ENCODE measurements at regions not wholly inside any gene's neighbourhood (a gene's known extent, or its start where the extent isn't known, plus 50 kb on each side); places are given as distances from the start of the nearest gene placed in this dataset.

- Histone ChIP-seq H3K9me3 (ENCODE audit: control insufficient read depth, insufficient read depth, low read length) (no peaks in the 10 kb centered on the region), H3K36me3 (ENCODE audit: control insufficient read depth, insufficient read depth, low read length) (no peaks in the 10 kb centered on the region), H3K4me1 (ENCODE audit: control insufficient read depth, insufficient read depth, low read length) (no peaks in the 10 kb centered on the region), H3K27ac (ENCODE audit: low read depth, low read length) (no peak overlapping the region), H3K4me3 (ENCODE audit: low read depth, low read length) (no peak overlapping the region), H3K27me3 (ENCODE audit: control insufficient read depth, insufficient read depth, low read length) (no peaks in the 10 kb centered on the region)
- WGBS (ENCODE audit: insufficient coverage), result 60% methylated on average over 1 of the region's 2 CpGs
- no peak for DNase-seq (ENCODE audit: low read depth in 4 of 6, low spot score in 6 of 6)
Measured at GRCh38 chr3:182083112-182083511, 371.4 kb downstream of the SOX2 start.

- Histone ChIP-seq H3K4me3 (ENCODE audit: low read depth, low read length) (no peak overlapping the region), H3K27ac (ENCODE audit: low read depth, low read length) (peak overlapping the region; percentile 72), H3K9me3 (ENCODE audit: control insufficient read depth, insufficient read depth, low read length) (no peaks in the 10 kb centered on the region), H3K27me3 (ENCODE audit: control insufficient read depth, insufficient read depth, low read length) (no peaks in the 10 kb centered on the region), H3K36me3 (ENCODE audit: control insufficient read depth, insufficient read depth, low read length) (no peaks in the 10 kb centered on the region), H3K4me1 (ENCODE audit: control insufficient read depth, insufficient read depth, low read length) (no peaks in the 10 kb centered on the region)
- peak; percentile 63 to 95 (median 78) for DNase-seq (ENCODE audit: low read depth in 4 of 6, low spot score in 6 of 6)
- WGBS (ENCODE audit: insufficient coverage), result 2% methylated on average over 3 of the region's 6 CpGs
Measured at GRCh38 chr3:182092662-182093262, 381.0 kb downstream of the SOX2 start.

GRCh38 chr3:182094321-182094720, 382.6 kb downstream of the SOX2 start:
- H3K27ac ChIP-seq (ENCODE audit: low read depth, low read length), result no peak overlapping the region
- WGBS (ENCODE audit: insufficient coverage), result 95% methylated on average over 4 of the region's 4 CpGs
- no peak for DNase-seq (ENCODE audit: low read depth in 4 of 6, low spot score in 6 of 6)
- no peaks in the 10 kb centered on the region for H3K36me3 ChIP-seq (ENCODE audit: control insufficient read depth, insufficient read depth, low read length)
- no peak overlapping the region for H3K4me3 ChIP-seq (ENCODE audit: low read depth, low read length)
- H3K4me1 ChIP-seq (ENCODE audit: control insufficient read depth, insufficient read depth, low read length), result no peaks in the 10 kb centered on the region
- H3K9me3 ChIP-seq (ENCODE audit: control insufficient read depth, insufficient read depth, low read length), result no peaks in the 10 kb centered on the region
- H3K27me3 ChIP-seq (ENCODE audit: control insufficient read depth, insufficient read depth, low read length), result no peaks in the 10 kb centered on the region

GRCh38 chr3:182104881-182105280, 393.2 kb downstream of the SOX2 start:
- no peak overlapping the region for H3K27ac ChIP-seq (ENCODE audit: low read depth, low read length)
- no peak overlapping the region for H3K4me3 ChIP-seq (ENCODE audit: low read depth, low read length)
- H3K27me3 ChIP-seq (ENCODE audit: control insufficient read depth, insufficient read depth, low read length), result no peaks in the 10 kb centered on the region
- no peaks in the 10 kb centered on the region for H3K36me3 ChIP-seq (ENCODE audit: control insufficient read depth, insufficient read depth, low read length)
- peaks cover 4% of the 10 kb centered on the region for H3K9me3 ChIP-seq (ENCODE audit: control insufficient read depth, insufficient read depth, low read length)
- peak in 1 of 6 donors; percentile 33 for DNase-seq (ENCODE audit: low read depth in 4 of 6, low spot score in 6 of 6)
- no peaks in the 10 kb centered on the region for H3K4me1 ChIP-seq (ENCODE audit: control insufficient read depth, insufficient read depth, low read length)
- 68% methylated on average over 4 of the region's 4 CpGs for WGBS (ENCODE audit: insufficient coverage)

GRCh38 chr3:182105875-182106274, 394.1 kb downstream of the SOX2 start:
- Histone ChIP-seq H3K27me3 (ENCODE audit: control insufficient read depth, insufficient read depth, low read length) (no peaks in the 10 kb centered on the region), H3K27ac (ENCODE audit: low read depth, low read length) (no peak overlapping the region), H3K4me3 (ENCODE audit: low read depth, low read length) (no peak overlapping the region), H3K36me3 (ENCODE audit: control insufficient read depth, insufficient read depth, low read length) (no peaks in the 10 kb centered on the region), H3K4me1 (ENCODE audit: control insufficient read depth, insufficient read depth, low read length) (no peaks in the 10 kb centered on the region), H3K9me3 (ENCODE audit: control insufficient read depth, insufficient read depth, low read length) (peaks cover 4% of the 10 kb centered on the region)
- DNase-seq (ENCODE audit: low read depth in 4 of 6, low spot score in 6 of 6), result no peak
- no CpG with 5 or more reads among the region's 4 CpGs for WGBS (ENCODE audit: insufficient coverage)

- Histone ChIP-seq H3K36me3 (ENCODE audit: control insufficient read depth, insufficient read depth, low read length) (no peaks in the 10 kb centered on the region), H3K4me1 (ENCODE audit: control insufficient read depth, insufficient read depth, low read length) (no peaks in the 10 kb centered on the region), H3K4me3 (ENCODE audit: low read depth, low read length) (no peak overlapping the region), H3K27me3 (ENCODE audit: control insufficient read depth, insufficient read depth, low read length) (no peaks in the 10 kb centered on the region), H3K27ac (ENCODE audit: low read depth, low read length) (no peak overlapping the region), H3K9me3 (ENCODE audit: control insufficient read depth, insufficient read depth, low read length) (peaks cover 1% of the 10 kb centered on the region)
- peak in 1 of 6 donors; percentile 53 for DNase-seq (ENCODE audit: low read depth in 4 of 6, low spot score in 6 of 6)
Measured at GRCh38 chr3:182108371-182108770, 396.6 kb downstream of the SOX2 start.

GRCh38 chr3:182111967-182112366, 400.2 kb downstream of the SOX2 start:
- peaks cover 1% of the 10 kb centered on the region for H3K9me3 ChIP-seq (ENCODE audit: control insufficient read depth, insufficient read depth, low read length)
- WGBS (ENCODE audit: insufficient coverage), result 87% methylated on average over 3 of the region's 4 CpGs

GRCh38 chr3:182115328-182116015, 403.7 kb downstream of the SOX2 start:
- 100% methylated on average over 1 of the region's 1 CpG for WGBS (ENCODE audit: insufficient coverage)
- peak in 1 of 6 donors; percentile 33 for DNase-seq (ENCODE audit: low read depth in 4 of 6, low spot score in 6 of 6)

More at GRCh38 chr3:182111967-182112366, 400.2 kb downstream of the SOX2 start:
- Histone ChIP-seq H3K36me3 (ENCODE audit: control insufficient read depth, insufficient read depth, low read length) (no peaks in the 10 kb centered on the region), H3K4me3 (ENCODE audit: low read depth, low read length) (no peak overlapping the region), H3K27ac (ENCODE audit: low read depth, low read length) (no peak overlapping the region), H3K4me1 (ENCODE audit: control insufficient read depth, insufficient read depth, low read length) (no peaks in the 10 kb centered on the region), H3K27me3 (ENCODE audit: control insufficient read depth, insufficient read depth, low read length) (no peaks in the 10 kb centered on the region)
- DNase-seq (ENCODE audit: low read depth in 4 of 6, low spot score in 6 of 6), result no peak

GRCh38 chr3:182116386-182116785, 404.7 kb downstream of the SOX2 start:
- Histone ChIP-seq H3K4me3 (ENCODE audit: low read depth, low read length) (no peak overlapping the region), H3K27ac (ENCODE audit: low read depth, low read length) (no peak overlapping the region), H3K4me1 (ENCODE audit: control insufficient read depth, insufficient read depth, low read length) (no peaks in the 10 kb centered on the region), H3K27me3 (ENCODE audit: control insufficient read depth, insufficient read depth, low read length) (no peaks in the 10 kb centered on the region), H3K36me3 (ENCODE audit: control insufficient read depth, insufficient read depth, low read length) (no peaks in the 10 kb centered on the region), H3K9me3 (ENCODE audit: control insufficient read depth, insufficient read depth, low read length) (no peaks in the 10 kb centered on the region)
- WGBS (ENCODE audit: insufficient coverage), result no CpG with 5 or more reads among the region's 2 CpGs
- no peak for DNase-seq (ENCODE audit: low read depth in 4 of 6, low spot score in 6 of 6)

More at GRCh38 chr3:182115328-182116015, 403.7 kb downstream of the SOX2 start:
- Histone ChIP-seq H3K4me3 (ENCODE audit: low read depth, low read length) (no peak overlapping the region), H3K4me1 (ENCODE audit: control insufficient read depth, insufficient read depth, low read length) (no peaks in the 10 kb centered on the region), H3K27ac (ENCODE audit: low read depth, low read length) (no peak overlapping the region), H3K36me3 (ENCODE audit: control insufficient read depth, insufficient read depth, low read length) (no peaks in the 10 kb centered on the region), H3K27me3 (ENCODE audit: control insufficient read depth, insufficient read depth, low read length) (no peaks in the 10 kb centered on the region), H3K9me3 (ENCODE audit: control insufficient read depth, insufficient read depth, low read length) (no peaks in the 10 kb centered on the region)

- no peaks in the 10 kb centered on the region for H3K36me3 ChIP-seq (ENCODE audit: control insufficient read depth, insufficient read depth, low read length)
- H3K4me1 ChIP-seq (ENCODE audit: control insufficient read depth, insufficient read depth, low read length), result no peaks in the 10 kb centered on the region
- H3K27ac ChIP-seq (ENCODE audit: low read depth, low read length), result no peak overlapping the region
- no peaks in the 10 kb centered on the region for H3K9me3 ChIP-seq (ENCODE audit: control insufficient read depth, insufficient read depth, low read length)
- 82% methylated on average over 8 of the region's 8 CpGs for WGBS (ENCODE audit: insufficient coverage)
- no peaks in the 10 kb centered on the region for H3K27me3 ChIP-seq (ENCODE audit: control insufficient read depth, insufficient read depth, low read length)
- H3K4me3 ChIP-seq (ENCODE audit: low read depth, low read length), result no peak overlapping the region
- no peak for DNase-seq (ENCODE audit: low read depth in 4 of 6, low spot score in 6 of 6)
Measured at GRCh38 chr3:182117131-182117530, 405.4 kb downstream of the SOX2 start.
